ENCODE measurements at regions not wholly inside any gene's neighbourhood (a gene's known extent, or its start where the extent isn't known, plus 50 kb on each side); places are given as distances from the start of the nearest gene placed in this dataset.

DNA sequence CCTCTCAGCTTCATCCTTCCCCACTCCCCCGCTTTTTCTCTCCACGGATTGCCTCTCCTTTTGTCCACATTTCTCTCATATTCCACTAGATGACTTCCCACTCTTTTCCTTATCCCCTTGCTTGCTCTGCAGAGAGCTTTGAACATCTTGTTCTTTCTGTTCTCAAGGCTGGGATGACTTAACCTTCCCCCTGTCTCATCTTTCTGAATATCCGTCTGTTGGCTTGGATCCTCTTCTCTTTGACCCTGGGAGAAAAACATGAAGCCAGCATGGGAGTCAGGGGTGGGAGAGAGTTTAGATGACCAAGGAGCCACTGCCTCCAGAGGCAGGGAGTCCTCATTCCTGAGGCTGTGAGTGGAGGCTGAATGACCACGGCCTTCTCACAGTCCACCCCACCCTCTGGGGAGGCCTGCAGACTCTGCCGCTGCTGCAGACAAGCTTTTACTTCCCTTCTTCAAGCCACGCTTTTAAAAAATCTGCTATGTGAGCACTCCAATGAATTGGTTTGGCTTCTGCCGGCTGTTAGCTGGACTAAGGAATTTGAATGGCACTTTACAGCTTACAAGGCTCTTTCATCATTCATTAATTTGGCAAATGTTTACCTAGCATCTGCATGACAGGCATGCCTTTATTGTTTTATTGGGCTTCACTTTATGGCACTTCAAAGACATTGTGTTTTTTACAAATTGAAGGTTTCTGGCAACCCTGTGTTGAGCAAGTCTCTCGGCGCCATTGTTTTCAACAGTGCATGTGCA, 111.6 kb upstream of the SLC6A6 start (continued):
- TF ChIP-seq, protein P1, sequence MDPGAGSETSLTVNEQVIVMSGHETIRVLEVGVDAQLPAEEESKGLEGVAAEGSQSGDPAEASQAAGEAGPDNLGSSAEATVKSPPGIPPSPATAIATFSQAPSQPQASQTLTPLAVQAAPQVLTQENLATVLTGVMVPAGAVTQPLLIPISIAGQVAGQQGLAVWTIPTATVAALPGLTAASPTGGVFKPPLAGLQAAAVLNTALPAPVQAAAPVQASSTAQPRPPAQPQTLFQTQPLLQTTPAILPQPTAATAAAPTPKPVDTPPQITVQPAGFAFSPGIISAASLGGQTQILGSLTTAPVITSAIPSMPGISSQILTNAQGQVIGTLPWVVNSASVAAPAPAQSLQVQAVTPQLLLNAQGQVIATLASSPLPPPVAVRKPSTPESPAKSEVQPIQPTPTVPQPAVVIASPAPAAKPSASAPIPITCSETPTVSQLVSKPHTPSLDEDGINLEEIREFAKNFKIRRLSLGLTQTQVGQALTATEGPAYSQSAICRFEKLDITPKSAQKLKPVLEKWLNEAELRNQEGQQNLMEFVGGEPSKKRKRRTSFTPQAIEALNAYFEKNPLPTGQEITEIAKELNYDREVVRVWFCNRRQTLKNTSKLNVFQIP (CRISPR knock-in tag; IDR thresholded peaks at IDR 0.05; ENCODE audit: borderline replicate concordance, low read depth) = no peak

DNA sequence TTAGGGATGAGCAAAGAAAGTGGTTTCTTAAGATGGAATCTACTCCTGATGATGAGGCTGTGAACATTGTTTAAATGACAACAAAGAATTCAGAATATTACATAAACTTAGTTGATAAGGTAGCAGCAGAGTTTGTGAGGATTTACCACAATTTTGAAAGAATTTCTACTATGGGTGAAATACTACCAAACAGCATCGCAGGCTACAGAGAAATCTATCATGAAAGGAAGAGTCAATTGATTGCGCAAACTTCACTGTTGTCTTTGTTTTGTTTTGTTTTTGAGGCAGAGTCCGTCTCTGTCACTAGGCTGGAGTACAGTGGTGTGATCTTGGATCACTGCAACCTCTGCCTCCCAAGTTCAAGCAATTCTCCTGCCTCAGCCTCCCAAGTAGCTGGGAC, 107.4 kb upstream of the SLC6A6 start:
- no peak for ATAC-seq
- TF ChIP-seq, protein P2, sequence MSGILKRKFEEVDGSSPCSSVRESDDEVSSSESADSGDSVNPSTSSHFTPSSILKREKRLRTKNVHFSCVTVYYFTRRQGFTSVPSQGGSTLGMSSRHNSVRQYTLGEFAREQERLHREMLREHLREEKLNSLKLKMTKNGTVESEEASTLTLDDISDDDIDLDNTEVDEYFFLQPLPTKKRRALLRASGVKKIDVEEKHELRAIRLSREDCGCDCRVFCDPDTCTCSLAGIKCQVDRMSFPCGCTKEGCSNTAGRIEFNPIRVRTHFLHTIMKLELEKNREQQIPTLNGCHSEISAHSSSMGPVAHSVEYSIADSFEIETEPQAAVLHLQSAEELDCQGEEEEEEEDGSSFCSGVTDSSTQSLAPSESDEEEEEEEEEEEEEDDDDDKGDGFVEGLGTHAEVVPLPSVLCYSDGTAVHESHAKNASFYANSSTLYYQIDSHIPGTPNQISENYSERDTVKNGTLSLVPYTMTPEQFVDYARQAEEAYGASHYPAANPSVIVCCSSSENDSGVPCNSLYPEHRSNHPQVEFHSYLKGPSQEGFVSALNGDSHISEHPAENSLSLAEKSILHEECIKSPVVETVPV (CRISPR knock-in tag; IDR thresholded peaks at IDR 0.05) = no peak
- TF ChIP-seq ZC3H10 (CRISPR knock-in tag; IDR thresholded peaks at IDR 0.05) (no peak), RARB (CRISPR knock-in tag; IDR thresholded peaks at IDR 0.05) (no peak), ESRRG (CRISPR knock-in tag; IDR thresholded peaks at IDR 0.05) (no peak), GLIS3 (CRISPR knock-in tag; IDR thresholded peaks at IDR 0.05) (no peak), ZFP30 (CRISPR knock-in tag; IDR thresholded peaks at IDR 0.05) (no peak), TOX (CRISPR knock-in tag; IDR thresholded peaks at IDR 0.05; ENCODE audit: borderline replicate concordance) (no peak), PPARA (CRISPR knock-in tag; IDR thresholded peaks at IDR 0.05; ENCODE audit: borderline replicate concordance) (no peak), ZNF70 (CRISPR knock-in tag; IDR thresholded peaks at IDR 0.05) (no peak), ARNTL (CRISPR knock-in tag; IDR thresholded peaks at IDR 0.05; ENCODE audit: borderline replicate concordance, low read depth) (no peak), SNAI2 (CRISPR knock-in tag; IDR thresholded peaks at IDR 0.05) (no peak), CSDC2 (CRISPR knock-in tag; IDR thresholded peaks at IDR 0.05) (no peak)
- TF ChIP-seq, protein P3, sequence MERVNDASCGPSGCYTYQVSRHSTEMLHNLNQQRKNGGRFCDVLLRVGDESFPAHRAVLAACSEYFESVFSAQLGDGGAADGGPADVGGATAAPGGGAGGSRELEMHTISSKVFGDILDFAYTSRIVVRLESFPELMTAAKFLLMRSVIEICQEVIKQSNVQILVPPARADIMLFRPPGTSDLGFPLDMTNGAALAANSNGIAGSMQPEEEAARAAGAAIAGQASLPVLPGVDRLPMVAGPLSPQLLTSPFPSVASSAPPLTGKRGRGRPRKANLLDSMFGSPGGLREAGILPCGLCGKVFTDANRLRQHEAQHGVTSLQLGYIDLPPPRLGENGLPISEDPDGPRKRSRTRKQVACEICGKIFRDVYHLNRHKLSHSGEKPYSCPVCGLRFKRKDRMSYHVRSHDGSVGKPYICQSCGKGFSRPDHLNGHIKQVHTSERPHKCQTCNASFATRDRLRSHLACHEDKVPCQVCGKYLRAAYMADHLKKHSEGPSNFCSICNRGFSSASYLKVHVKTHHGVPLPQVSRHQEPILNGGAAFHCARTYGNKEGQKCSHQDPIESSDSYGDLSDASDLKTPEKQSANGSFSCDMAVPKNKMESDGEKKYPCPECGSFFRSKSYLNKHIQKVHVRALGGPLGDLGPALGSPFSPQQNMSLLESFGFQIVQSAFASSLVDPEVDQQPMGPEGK (CRISPR knock-in tag; IDR thresholded peaks at IDR 0.05; ENCODE audit: borderline replicate concordance) = no peak
- TF ChIP-seq, protein P4, sequence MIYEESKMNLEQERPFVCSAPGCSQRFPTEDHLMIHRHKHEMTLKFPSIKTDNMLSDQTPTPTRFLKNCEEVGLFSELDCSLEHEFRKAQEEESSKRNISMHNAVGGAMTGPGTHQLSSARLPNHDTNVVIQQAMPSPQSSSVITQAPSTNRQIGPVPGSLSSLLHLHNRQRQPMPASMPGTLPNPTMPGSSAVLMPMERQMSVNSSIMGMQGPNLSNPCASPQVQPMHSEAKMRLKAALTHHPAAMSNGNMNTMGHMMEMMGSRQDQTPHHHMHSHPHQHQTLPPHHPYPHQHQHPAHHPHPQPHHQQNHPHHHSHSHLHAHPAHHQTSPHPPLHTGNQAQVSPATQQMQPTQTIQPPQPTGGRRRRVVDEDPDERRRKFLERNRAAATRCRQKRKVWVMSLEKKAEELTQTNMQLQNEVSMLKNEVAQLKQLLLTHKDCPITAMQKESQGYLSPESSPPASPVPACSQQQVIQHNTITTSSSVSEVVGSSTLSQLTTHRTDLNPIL (CRISPR knock-in tag; IDR thresholded peaks at IDR 0.05; ENCODE audit: low read depth) = no peak
- TF ChIP-seq, protein P5, sequence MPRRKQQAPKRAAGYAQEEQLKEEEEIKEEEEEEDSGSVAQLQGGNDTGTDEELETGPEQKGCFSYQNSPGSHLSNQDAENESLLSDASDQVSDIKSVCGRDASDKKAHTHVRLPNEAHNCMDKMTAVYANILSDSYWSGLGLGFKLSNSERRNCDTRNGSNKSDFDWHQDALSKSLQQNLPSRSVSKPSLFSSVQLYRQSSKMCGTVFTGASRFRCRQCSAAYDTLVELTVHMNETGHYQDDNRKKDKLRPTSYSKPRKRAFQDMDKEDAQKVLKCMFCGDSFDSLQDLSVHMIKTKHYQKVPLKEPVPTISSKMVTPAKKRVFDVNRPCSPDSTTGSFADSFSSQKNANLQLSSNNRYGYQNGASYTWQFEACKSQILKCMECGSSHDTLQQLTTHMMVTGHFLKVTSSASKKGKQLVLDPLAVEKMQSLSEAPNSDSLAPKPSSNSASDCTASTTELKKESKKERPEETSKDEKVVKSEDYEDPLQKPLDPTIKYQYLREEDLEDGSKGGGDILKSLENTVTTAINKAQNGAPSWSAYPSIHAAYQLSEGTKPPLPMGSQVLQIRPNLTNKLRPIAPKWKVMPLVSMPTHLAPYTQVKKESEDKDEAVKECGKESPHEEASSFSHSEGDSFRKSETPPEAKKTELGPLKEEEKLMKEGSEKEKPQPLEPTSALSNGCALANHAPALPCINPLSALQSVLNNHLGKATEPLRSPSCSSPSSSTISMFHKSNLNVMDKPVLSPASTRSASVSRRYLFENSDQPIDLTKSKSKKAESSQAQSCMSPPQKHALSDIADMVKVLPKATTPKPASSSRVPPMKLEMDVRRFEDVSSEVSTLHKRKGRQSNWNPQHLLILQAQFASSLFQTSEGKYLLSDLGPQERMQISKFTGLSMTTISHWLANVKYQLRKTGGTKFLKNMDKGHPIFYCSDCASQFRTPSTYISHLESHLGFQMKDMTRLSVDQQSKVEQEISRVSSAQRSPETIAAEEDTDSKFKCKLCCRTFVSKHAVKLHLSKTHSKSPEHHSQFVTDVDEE (CRISPR knock-in tag; IDR thresholded peaks at IDR 0.05) = no peak

DNA sequence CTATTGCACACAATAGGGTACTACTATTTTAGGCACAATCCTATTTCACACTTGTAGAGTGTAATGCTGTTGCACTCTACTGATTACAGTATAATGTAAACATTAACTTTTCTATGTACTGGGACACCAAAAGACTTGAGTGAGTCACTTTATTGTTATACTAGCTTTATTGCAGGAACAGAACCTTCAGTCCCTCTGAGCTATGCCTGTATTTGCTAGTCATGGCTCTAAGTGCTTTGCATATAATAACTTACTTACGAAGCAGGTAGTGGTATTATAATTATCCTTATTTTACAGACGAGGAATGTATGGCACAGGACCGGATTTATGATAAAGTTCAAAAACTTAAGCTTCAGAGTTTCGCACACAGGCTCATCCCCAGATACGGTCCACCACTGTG, 106.6 kb upstream of the SLC6A6 start:
- TF ChIP-seq, protein P2 (CRISPR knock-in tag; IDR thresholded peaks at IDR 0.05) = no peak
- TF ChIP-seq ARNTL (CRISPR knock-in tag; IDR thresholded peaks at IDR 0.05; ENCODE audit: borderline replicate concordance, low read depth) (no peak), ISL1 (CRISPR knock-in tag; IDR thresholded peaks at IDR 0.05) (no peak), GLIS3 (CRISPR knock-in tag; IDR thresholded peaks at IDR 0.05) (no peak), ZFP30 (CRISPR knock-in tag; IDR thresholded peaks at IDR 0.05) (no peak), ZNF70 (CRISPR knock-in tag; IDR thresholded peaks at IDR 0.05) (no peak)
- ATAC-seq = no peak

Data from SK-N-SH treated with all-trans-retinoic acid at 6 μM for 48 hours (cell line).